Pancreas (tissue), 10 donors: ENCODE measurements at regions not wholly inside any gene's neighbourhood (a gene's known extent, or its start where the extent isn't known, plus 50 kb on each side); places are given as distances from the start of the nearest gene placed in this dataset.
"Not testable (repeated sequence)": the region's sequence is repeated elsewhere in the genome, so short reads cannot be mapped to it uniquely, and the experiment has no call there.

Experiments used
- ATAC-seq, 4 donors: fragments of 200-7000 bp; cut with Tn5 transposase; one replicate each; pipeline versions ENCODE4 v1.8.0 to v1.9.1; 2020; ENCODE audit warnings: mild to moderate bottlenecking in 4 of 4, moderate library complexity in 4 of 4
- DNase-seq, 6 donors: peaks; one replicate each; pipeline ENCODE4 v3.0.0-alpha.2; 2020
- FAIRE-seq: peaks from 2 replicates; lab custom pipeline; 2012; peaks lifted over from hg19 to GRCh38; lab: Jason Lieb, UNC
- H3K27ac ChIP-seq, 4 donors: fragments of 200-600 bp; sonication (generic); 1 replicate in 3 of 4; 2 replicates in 1 of 4; pipeline versions ENCODE4 v1.5.0 to v1.8.0; 2020
- H3K27me3 ChIP-seq, 4 donors: fragments of 200-600 bp; one replicate each; pipeline ENCODE4 v1.8.0; 2021
- H3K36me3 ChIP-seq, 3 donors: fragments of 200-600 bp; sonication (generic) in 1 of 3; one replicate each; pipeline versions ENCODE4 v1.5.0 to v1.8.0; 2020 to 2021
- H3K4me1 ChIP-seq, 3 donors: fragments of 200-600 bp; one replicate each; pipeline ENCODE4 v1.8.0; 2021
- H3K4me3 ChIP-seq, 4 donors: fragments of 200-600 bp; sonication (generic) in 2 of 4; one replicate each; pipeline versions ENCODE4 v1.5.0 to v1.8.0; 2020 to 2021
- H3K9me3 ChIP-seq, 4 donors: fragments of 200-600 bp; one replicate each; pipeline ENCODE4 v1.8.0; 2021
- CTCF ChIP-seq, 4 donors: fragments of 200-600 bp; sonication (generic) in 3 of 4; IDR thresholded peaks; one replicate each; pipeline versions ENCODE4 v1.5.0 to v1.8.0; 2021; ENCODE audit warnings: antibody characterized with exemption in 4 of 4
- WGBS, 2 donors: extraction: QIAGEN DNeasy Blood & Tissue Kit; methylation state at CpG; one replicate each; pipeline ENCODE4 v1.1.7; 2013; 5-methylcytosine and 5-hydroxymethylcytosine counted together
- intact Hi-C, 3 donors: fragments of 100-400 bp; cut with DNase I; formaldehyde crosslinking; loops; one replicate each; pipeline versions ENCODE4 v1.11.1 to v1.14.2; 2022
- donor health status: healthy with polysubstance abuse.
- donor health status: DM: no; HTN: no; CAD: no; lungs with moderate emphysema.
- donor health status: DM: no; HTN: no; CAD: no.
- donor health status: control.
- donor health status: control.
- donor health status: Bipolar disorder and iron deficiency.
- donor health status: DM: yes; HTN: yes; CAD: no.
- donor health status: DM: no; HTN: no; CAD: no.
- donor health status: DM: no; HTN: no; CAD: no.
- donor health status: DM: yes; HTN: yes; CAD: no.

- 91 to 98% methylated on average over 2 of the region's 2 CpGs for WGBS, 2 donors
- no peak for TF ChIP-seq CTCF (IDR thresholded peaks at IDR 0.05)
- Histone ChIP-seq H3K27ac (no peak overlapping the region), H3K36me3 (no peaks in the 10 kb centered on the region), H3K4me1 (no peaks in the 10 kb centered on the region), H3K27me3 (no peaks in the 10 kb centered on the region), H3K4me3 (no peak overlapping the region), H3K9me3 (no peaks in the 10 kb centered on the region)
- FAIRE-seq: no peak
- DNase-seq: no peak
- intact Hi-C loops: no loop called here
- no peak for ATAC-seq
Measured at GRCh38 chr13:69617587-69617986, 490.0 kb upstream of the ATXN8OS start.

DNA sequence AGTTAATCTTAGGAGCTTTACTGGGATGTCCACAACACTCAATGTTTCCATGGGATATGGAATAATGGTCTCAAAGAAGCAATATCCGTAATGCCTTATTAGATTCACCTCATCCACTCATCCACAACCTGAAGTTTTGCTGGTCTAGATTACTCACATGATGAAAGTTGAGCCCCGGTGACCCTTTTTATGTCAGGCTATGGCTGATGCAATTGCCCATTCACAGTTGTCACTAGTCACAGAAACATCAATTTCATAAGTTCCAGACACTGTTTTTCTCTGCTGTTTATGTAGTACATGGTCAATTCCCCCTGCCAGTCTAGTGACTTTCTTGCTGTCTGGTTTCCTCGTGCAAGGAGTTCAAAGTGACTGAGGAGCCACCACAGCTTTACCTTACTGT is 491.2 kb upstream of the ATXN8OS start:
- H3K27me3 ChIP-seq: no peaks in the 10 kb centered on the region
- FAIRE-seq: no peak
- intact Hi-C loops: no loop called here

GRCh38 chr13:69615055-69615454 is 492.6 kb upstream of the ATXN8OS start:
- H3K36me3 ChIP-seq, H3K4me3 ChIP-seq, H3K27me3 ChIP-seq, DNase-seq, H3K4me1 ChIP-seq, ATAC-seq, intact Hi-C loops, H3K9me3 ChIP-seq, H3K27ac ChIP-seq, FAIRE-seq: not testable (repeated sequence)
- WGBS, 2 donors: 83 to 88% methylated on average over 5 to 6 of the region's 8 CpGs

More for the DNA sequence above, 491.2 kb upstream of the ATXN8OS start:
- WGBS, 2 donors: 78 to 84% methylated on average over 3 of the region's 3 CpGs
- no peaks in the 10 kb centered on the region for H3K4me1 ChIP-seq
- DNase-seq (no peak), ATAC-seq (no peak)
- TF ChIP-seq CTCF (IDR thresholded peaks at IDR 0.05): no peak
- H3K9me3 ChIP-seq: no peaks in the 10 kb centered on the region
- no peak overlapping the region for H3K4me3 ChIP-seq
- H3K36me3 ChIP-seq: no peaks in the 10 kb centered on the region
- H3K27ac ChIP-seq: no peak overlapping the region

GRCh38 chr13:69604698-69605097 is 502.9 kb upstream of the ATXN8OS start:
- DNase-seq: no peak
- no peak for FAIRE-seq
- no peak overlapping the region for H3K4me3 ChIP-seq
- no peaks in the 10 kb centered on the region for H3K27me3 ChIP-seq
- H3K4me1 ChIP-seq: no peaks in the 10 kb centered on the region
- no peak overlapping the region for H3K27ac ChIP-seq
- 88 to 90% methylated on average over 1 of the region's 1 CpG for WGBS, 2 donors
- H3K9me3 ChIP-seq: no peaks in the 10 kb centered on the region
- no peak for TF ChIP-seq CTCF (IDR thresholded peaks at IDR 0.05)
- H3K36me3 ChIP-seq: no peaks in the 10 kb centered on the region
- intact Hi-C loops: no loop called here
- ATAC-seq: no peak

GRCh38 chr13:69603144-69603853 is 504.3 kb upstream of the ATXN8OS start:
- no peak for TF ChIP-seq CTCF (IDR thresholded peaks at IDR 0.05)
- intact Hi-C loops: no loop called here
- no peak for ATAC-seq
- 82 to 83% methylated on average over 3 of the region's 3 CpGs for WGBS, 2 donors
- Histone ChIP-seq H3K36me3 (no peaks in the 10 kb centered on the region), H3K27ac (no peak overlapping the region), H3K9me3 (no peaks in the 10 kb centered on the region), H3K4me1 (no peaks in the 10 kb centered on the region), H3K27me3 (no peaks in the 10 kb centered on the region), H3K4me3 (no peak overlapping the region)
- no peak for DNase-seq
- FAIRE-seq: no peak
